Trophoblast cell (in vitro differentiated cells and primary cell): ENCODE measurements at regions not wholly inside any gene's neighbourhood (a gene's known extent, or its start where the extent isn't known, plus 50 kb on each side); places are given as distances from the start of the nearest gene placed in this dataset.
"Not testable (repeated sequence)": the region's sequence is repeated elsewhere in the genome, so short reads cannot be mapped to it uniquely, and the experiment has no call there.

Experiments used
- DNase-seq, 2 donors: peaks; one replicate each; pipeline ENCODE4 v3.0.0-alpha.2; 2016
- H2AFZ ChIP-seq: 2 replicates; pipeline ENCODE4 v1.6.1; 2013; ENCODE audit warnings: low read length, moderate library complexity, mild to moderate bottlenecking; ENCODE audit not compliant: insufficient read depth, poor library complexity
- H2AK5ac ChIP-seq: 2 replicates; pipeline ENCODE4 v1.6.1; 2013; ENCODE audit warnings: mild to moderate bottlenecking, low read length
- H2BK120ac ChIP-seq: 2 replicates; pipeline ENCODE4 v1.6.1; 2013; ENCODE audit warnings: low read length, mild to moderate bottlenecking, moderate library complexity; ENCODE audit not compliant: insufficient read depth, poor library complexity
- H2BK12ac ChIP-seq: 2 replicates; pipeline ENCODE4 v1.6.1; 2013; ENCODE audit warnings: mild to moderate bottlenecking, low read length, moderate library complexity
- H2BK5ac ChIP-seq: 2 replicates; pipeline ENCODE4 v1.6.1; 2013; ENCODE audit warnings: low read length, low read depth, moderate library complexity, mild to moderate bottlenecking; ENCODE audit not compliant: poor library complexity
- H3K14ac ChIP-seq: 2 replicates; pipeline ENCODE4 v1.6.1; 2013; ENCODE audit warnings: mild to moderate bottlenecking, low read length
- H3K18ac ChIP-seq: 2 replicates; pipeline ENCODE4 v1.6.1; 2013; ENCODE audit warnings: mild to moderate bottlenecking, low read length
- H3K23ac ChIP-seq: 2 replicates; pipeline ENCODE4 v1.6.1; 2013; ENCODE audit warnings: low read length
- H3K27ac ChIP-seq: 2 replicates; pipeline ENCODE4 v1.5.1; 2013; ENCODE audit warnings: low read depth, mild to moderate bottlenecking, inconsistent platforms, low read length, moderate library complexity
- H3K27me3 ChIP-seq: 2 replicates; pipeline ENCODE4 v1.6.1; 2013; ENCODE audit warnings: inconsistent platforms, mild to moderate bottlenecking, low read length, moderate library complexity; ENCODE audit not compliant: insufficient read depth
- H3K36me3 ChIP-seq, 2 experiments: 1 replicate in 1 of 2; 2 replicates in 1 of 2; pipeline ENCODE4 v1.6.1; 2013; ENCODE audit warnings: low read length in 2 of 2, mild to moderate bottlenecking in 2 of 2, moderate library complexity in 1 of 2; ENCODE audit not compliant: insufficient read depth in 2 of 2, control insufficient read depth in 1 of 2
- H3K4ac ChIP-seq: 2 replicates; pipeline ENCODE4 v1.6.1; 2013; ENCODE audit warnings: low read depth, mild to moderate bottlenecking, low read length, moderate library complexity
- H3K4me1 ChIP-seq, 2 experiments: 1 replicate in 1 of 2; 2 replicates in 1 of 2; pipeline ENCODE4 v1.6.1; 2013; ENCODE audit warnings: low read length in 2 of 2, mild to moderate bottlenecking in 2 of 2, moderate library complexity in 1 of 2; ENCODE audit not compliant: insufficient read depth in 2 of 2, control insufficient read depth in 1 of 2
- H3K4me2 ChIP-seq: 2 replicates; pipeline ENCODE4 v1.6.1; 2013; ENCODE audit warnings: inconsistent platforms, mild to moderate bottlenecking, low read length, moderate library complexity
- H3K4me3 ChIP-seq: 2 replicates; pipeline ENCODE4 v1.5.1; 2013; ENCODE audit warnings: mild to moderate bottlenecking, low read depth, low read length, inconsistent platforms
- H3K79me1 ChIP-seq: one replicate; pipeline ENCODE4 v1.6.1; 2013; ENCODE audit warnings: low read length
- H3K79me2 ChIP-seq: 2 replicates; pipeline ENCODE4 v1.6.1; 2013; ENCODE audit warnings: low read length, mild to moderate bottlenecking; ENCODE audit not compliant: control insufficient read depth, insufficient read depth, poor library complexity
- H3K9ac ChIP-seq: 2 replicates; pipeline ENCODE4 v1.6.1; 2013; ENCODE audit warnings: mild to moderate bottlenecking, low read length
- H3K9me3 ChIP-seq: 2 replicates; pipeline ENCODE4 v1.6.1; 2013; ENCODE audit warnings: low read depth, mild to moderate bottlenecking, control low read depth, inconsistent platforms, low read length; ENCODE audit not compliant: insufficient read depth
- H4K12ac ChIP-seq: 2 replicates; pipeline ENCODE4 v1.6.1; 2013; ENCODE audit warnings: low read depth, mild to moderate bottlenecking, low read length, moderate library complexity
- H4K8ac ChIP-seq: 2 replicates; pipeline ENCODE4 v1.6.1; 2013; ENCODE audit warnings: low read depth, mild to moderate bottlenecking, low read length, moderate library complexity
- H4K91ac ChIP-seq: one replicate; pipeline ENCODE4 v1.6.1; 2013; ENCODE audit warnings: low read depth, mild to moderate bottlenecking, low read length, moderate library complexity
- WGBS: extraction: QIAGEN DNeasy Blood & Tissue Kit; methylation state at CpG from one replicate; pipeline ENCODE4 v1.1.7; 2013; ENCODE audit warnings: missing lambda C conversion rate; ENCODE audit not compliant: insufficient read length, insufficient coverage; ENCODE audit errors: extremely low coverage; 5-methylcytosine and 5-hydroxymethylcytosine counted together

DNA sequence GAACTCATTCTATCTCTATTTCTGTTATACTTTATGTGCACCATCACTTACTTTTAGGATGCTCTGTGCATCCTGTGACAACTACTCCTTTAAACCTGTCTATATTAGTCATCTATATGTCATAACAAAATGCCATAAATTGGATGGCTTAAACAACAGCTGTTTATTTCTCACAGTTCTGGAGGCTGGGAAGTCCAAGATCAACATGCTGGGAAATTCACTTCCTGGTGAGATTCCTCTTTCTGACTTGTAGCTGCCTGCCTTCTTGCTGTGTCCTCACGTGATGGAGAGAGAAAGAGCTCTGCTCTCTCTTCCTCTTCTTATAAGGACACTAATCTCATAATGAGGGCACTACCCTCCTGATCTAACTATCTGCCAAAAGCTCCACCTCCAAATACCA is 62.3 kb upstream of the RCOR3 start:
- H3K14ac ChIP-seq: no peak overlapping the region
- no peaks in the 10 kb centered on the region for H3K27me3 ChIP-seq
- H3K23ac ChIP-seq: no peak overlapping the region
- no peak overlapping the region for H2BK120ac ChIP-seq
- no peak overlapping the region for H2BK12ac ChIP-seq
- H3K4ac ChIP-seq: no peak overlapping the region
- no peaks in the 10 kb centered on the region for H3K79me2 ChIP-seq
- H4K91ac ChIP-seq: no peak overlapping the region
- no peak overlapping the region for H3K4me2 ChIP-seq
- H3K18ac ChIP-seq: no peak overlapping the region
- DNase-seq: no peak
- no peak overlapping the region for H2AK5ac ChIP-seq
- H3K27ac ChIP-seq: no peak overlapping the region
- H4K8ac ChIP-seq: no peak overlapping the region
- no peaks in the 10 kb centered on the region for H3K36me3 ChIP-seq
- H2BK5ac ChIP-seq: no peak overlapping the region
- no peaks in the 10 kb centered on the region for H3K4me1 ChIP-seq
- H3K4me3 ChIP-seq: no peak overlapping the region
- peaks cover 2% of the 10 kb centered on the region for H3K9me3 ChIP-seq
- no peak overlapping the region for H2AFZ ChIP-seq
- no peaks in the 10 kb centered on the region for H3K79me1 ChIP-seq
- H4K12ac ChIP-seq: no peak overlapping the region
- no peak overlapping the region for H3K9ac ChIP-seq
- no CpG with 5 or more reads among the region's 1 CpG for WGBS

DNA sequence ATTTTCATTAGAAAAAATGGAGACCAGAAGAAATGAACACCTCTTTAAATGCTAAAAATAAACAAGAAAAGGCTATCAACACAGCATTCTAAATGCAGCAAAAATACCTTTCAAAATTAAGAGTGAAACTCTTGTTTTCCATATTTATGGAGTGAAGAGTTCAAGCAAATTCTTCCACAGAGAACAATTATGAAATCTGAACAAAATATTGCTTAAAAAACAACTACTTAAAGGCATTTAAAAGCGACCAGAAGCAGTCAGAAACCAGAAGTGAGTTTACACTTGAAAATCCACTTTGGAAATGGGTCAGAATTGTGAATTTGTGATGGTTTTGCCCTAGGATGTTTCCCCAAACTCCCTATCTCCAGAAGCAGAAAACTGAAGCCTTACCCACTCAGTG is 60.9 kb upstream of the KCNH1 start:
- H2AFZ ChIP-seq: no peak overlapping the region
- no peaks in the 10 kb centered on the region for H3K36me3 ChIP-seq
- no peak overlapping the region for H2BK12ac ChIP-seq
- H3K27ac ChIP-seq: no peak overlapping the region
- H3K18ac ChIP-seq: no peak overlapping the region
- no peak overlapping the region for H4K12ac ChIP-seq
- no peak overlapping the region for H3K4me3 ChIP-seq
- no peak overlapping the region for H3K4me2 ChIP-seq
- H2BK5ac ChIP-seq: no peak overlapping the region
- no peak for DNase-seq
- H3K9me3 ChIP-seq: no peaks in the 10 kb centered on the region
- no peak overlapping the region for H2BK120ac ChIP-seq
- no peaks in the 10 kb centered on the region for H3K27me3 ChIP-seq
- H2AK5ac ChIP-seq: no peak overlapping the region
- no peak overlapping the region for H3K23ac ChIP-seq
- H3K79me2 ChIP-seq: no peaks in the 10 kb centered on the region
- no peaks in the 10 kb centered on the region for H3K4me1 ChIP-seq
- no peak overlapping the region for H3K4ac ChIP-seq
- no peak overlapping the region for H4K91ac ChIP-seq
- WGBS: no CpG with 5 or more reads among the region's 1 CpG
- no peak overlapping the region for H3K9ac ChIP-seq
- H3K79me1 ChIP-seq: no peaks in the 10 kb centered on the region
- no peak overlapping the region for H3K14ac ChIP-seq
- H4K8ac ChIP-seq: no peak overlapping the region

DNA sequence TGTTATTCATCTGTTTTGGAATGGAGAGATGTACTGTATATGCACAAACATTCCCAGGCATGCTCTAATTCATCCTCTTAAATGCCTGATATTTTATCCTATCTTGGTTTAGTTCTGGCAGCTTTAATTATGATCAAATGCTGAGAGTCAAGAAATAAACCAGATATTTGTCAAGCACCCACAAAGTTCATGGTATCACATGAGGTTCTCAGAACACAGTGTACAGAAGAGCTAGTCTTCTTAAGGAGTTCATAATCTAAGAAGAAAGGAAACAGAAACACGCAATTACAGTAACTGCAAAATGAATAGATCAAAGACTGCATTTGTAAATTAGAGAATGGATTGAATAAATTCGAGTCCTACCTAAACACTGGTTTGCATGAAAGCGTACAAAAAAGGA is 58.3 kb upstream of the KCNH1 start:
- Histone ChIP-seq H3K79me1 (no peaks in the 10 kb centered on the region), H3K23ac (no peak overlapping the region), H3K4me3 (no peak overlapping the region), H2BK5ac (no peak overlapping the region), H2BK12ac (no peak overlapping the region), H3K9me3 (no peaks in the 10 kb centered on the region), H3K18ac (no peak overlapping the region), H3K4me1 (no peaks in the 10 kb centered on the region), H3K4ac (no peak overlapping the region), H2AK5ac (no peak overlapping the region), H4K91ac (no peak overlapping the region), H4K12ac (no peak overlapping the region), H3K27me3 (no peaks in the 10 kb centered on the region), H3K14ac (no peak overlapping the region), H3K27ac (no peak overlapping the region), H3K9ac (no peak overlapping the region), H2BK120ac (no peak overlapping the region), H2AFZ (no peak overlapping the region), H3K79me2 (no peaks in the 10 kb centered on the region), H3K36me3 (no peaks in the 10 kb centered on the region), H4K8ac (no peak overlapping the region), H3K4me2 (no peak overlapping the region)
- WGBS: no CpG with 5 or more reads among the region's 3 CpGs
- no peak for DNase-seq

DNA sequence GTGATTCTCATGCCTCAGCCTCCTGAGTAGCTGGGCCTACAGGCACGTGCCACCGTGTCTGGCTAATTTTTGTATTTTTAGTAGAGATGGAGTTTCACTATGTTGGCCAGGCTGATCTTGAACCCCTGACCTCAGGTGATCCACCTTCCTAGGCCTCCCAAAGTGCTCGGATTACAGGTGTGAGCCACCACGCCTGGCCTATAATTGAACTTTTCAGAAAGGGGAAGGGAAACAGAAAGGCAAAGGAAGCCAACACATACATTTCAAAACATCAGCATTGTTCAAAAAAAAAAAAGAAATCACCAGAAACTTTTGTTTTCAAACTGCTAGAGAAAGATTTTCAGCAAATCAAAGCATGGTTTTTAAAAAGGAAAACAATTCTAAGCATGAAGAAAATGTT is 54.8 kb upstream of the KCNH1 start:
- not testable (repeated sequence) for H3K27ac ChIP-seq, H4K8ac ChIP-seq, H3K9me3 ChIP-seq, H3K4me3 ChIP-seq, H3K4me1 ChIP-seq, DNase-seq, H2BK120ac ChIP-seq, H3K18ac ChIP-seq, H3K27me3 ChIP-seq, H4K91ac ChIP-seq, H2BK5ac ChIP-seq, H4K12ac ChIP-seq, H2AK5ac ChIP-seq, H3K4ac ChIP-seq, H3K4me2 ChIP-seq, H2AFZ ChIP-seq, H3K14ac ChIP-seq, H3K79me1 ChIP-seq, H3K23ac ChIP-seq, H3K36me3 ChIP-seq, H2BK12ac ChIP-seq, H3K79me2 ChIP-seq, H3K9ac ChIP-seq
- WGBS: no CpG with 5 or more reads among the region's 4 CpGs
